ENCODE measurements at regions not wholly inside any gene's neighbourhood (a gene's known extent, or its start where the extent isn't known, plus 50 kb on each side); places are given as distances from the start of the nearest gene placed in this dataset.
"Not testable (repeated sequence)": the region's sequence is repeated elsewhere in the genome, so short reads cannot be mapped to it uniquely, and the experiment has no call there.

DNA sequence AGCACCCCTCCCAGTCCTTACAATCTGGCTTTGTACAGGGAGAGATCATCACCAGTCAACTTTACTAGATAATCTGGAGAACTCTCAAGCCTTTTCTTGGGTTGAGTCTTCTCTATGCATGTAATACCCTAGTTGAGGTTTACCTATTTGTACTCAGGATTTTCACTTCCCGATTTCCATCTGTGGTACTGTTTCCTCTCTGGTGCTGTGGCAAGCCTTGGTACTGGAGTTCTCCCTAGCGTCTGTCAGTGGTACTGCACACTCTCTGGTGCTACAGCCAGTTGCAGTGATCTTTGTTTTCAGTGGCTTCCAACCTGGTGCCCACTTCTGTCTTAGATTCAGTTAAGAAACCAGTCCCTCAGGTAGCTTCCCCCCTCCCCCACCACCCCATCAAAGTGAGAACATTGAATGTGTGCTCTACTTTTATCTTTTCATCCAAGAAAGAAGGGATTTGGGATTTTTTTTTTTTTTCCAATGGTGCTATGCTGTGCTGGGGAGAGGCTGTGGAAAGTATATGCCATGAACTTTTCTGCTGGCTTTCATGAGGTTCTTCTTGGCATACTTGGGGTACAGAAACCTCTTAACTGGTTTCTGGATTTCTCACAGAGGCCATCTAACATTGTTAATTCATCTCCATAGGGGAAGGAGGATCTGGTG is 69.4 kb upstream of the EVL start:
- peak; percentile 72 for DNase-seq

- DNase-seq, result no peak
These were observed 68.2 kb upstream of the EVL start for GRCh38 chr14:99996951-99997571.

GRCh38 chr14:100000398-100000797 is 64.8 kb upstream of the EVL start:
- DNase-seq, result not testable (repeated sequence)

- DNase-seq, result no peak
These were observed 60.8 kb upstream of the EVL start for GRCh38 chr14:100004392-100004791.

GRCh38 chr14:100007254-100007653 is 58.0 kb upstream of the EVL start:
- DNase-seq, result no peak

DNA sequence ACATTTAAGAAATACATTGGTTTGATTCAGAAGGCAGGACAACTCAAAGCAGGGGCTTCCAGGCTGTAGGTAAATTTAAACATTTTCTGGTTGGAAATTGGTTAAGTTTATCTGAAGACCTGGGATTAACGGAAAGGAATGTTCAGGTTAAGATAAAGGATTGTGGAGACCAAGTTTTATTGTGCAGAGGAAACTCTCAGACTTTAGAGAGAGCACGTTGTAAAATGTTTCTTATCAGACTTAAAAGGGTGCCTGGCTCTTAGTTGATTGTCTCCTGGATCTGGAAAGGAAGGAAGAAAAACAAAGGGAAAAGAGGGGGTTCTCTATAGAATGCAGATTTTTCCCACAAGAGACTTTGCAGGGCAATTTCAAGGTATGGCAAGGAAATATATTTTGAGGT is 55.4 kb upstream of the EVL start:
- not testable (repeated sequence) for DNase-seq

DNA sequence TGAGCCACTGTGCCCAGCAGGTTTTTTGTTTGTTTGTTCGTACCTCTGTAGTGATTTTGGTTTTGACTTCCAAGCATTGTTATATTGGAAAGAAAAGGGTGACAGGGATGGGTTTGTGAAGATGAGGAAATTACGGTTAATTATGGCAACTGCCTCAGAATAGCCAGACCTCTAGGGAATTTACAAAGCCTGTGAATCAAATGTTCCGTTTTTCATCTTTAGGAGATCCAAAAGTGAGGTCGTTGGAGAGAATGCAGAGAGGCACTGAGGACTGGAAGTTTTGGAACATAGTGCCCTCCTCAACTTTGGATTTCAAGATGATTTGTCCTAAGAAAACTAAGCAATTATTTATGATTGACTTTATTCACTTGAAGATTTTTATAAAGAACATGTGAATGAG is 54.5 kb upstream of the EVL start:
- no peak for DNase-seq

GRCh38 chr14:100011628-100012325 is 53.4 kb upstream of the EVL start:
- DNase-seq, result no peak

DNA sequence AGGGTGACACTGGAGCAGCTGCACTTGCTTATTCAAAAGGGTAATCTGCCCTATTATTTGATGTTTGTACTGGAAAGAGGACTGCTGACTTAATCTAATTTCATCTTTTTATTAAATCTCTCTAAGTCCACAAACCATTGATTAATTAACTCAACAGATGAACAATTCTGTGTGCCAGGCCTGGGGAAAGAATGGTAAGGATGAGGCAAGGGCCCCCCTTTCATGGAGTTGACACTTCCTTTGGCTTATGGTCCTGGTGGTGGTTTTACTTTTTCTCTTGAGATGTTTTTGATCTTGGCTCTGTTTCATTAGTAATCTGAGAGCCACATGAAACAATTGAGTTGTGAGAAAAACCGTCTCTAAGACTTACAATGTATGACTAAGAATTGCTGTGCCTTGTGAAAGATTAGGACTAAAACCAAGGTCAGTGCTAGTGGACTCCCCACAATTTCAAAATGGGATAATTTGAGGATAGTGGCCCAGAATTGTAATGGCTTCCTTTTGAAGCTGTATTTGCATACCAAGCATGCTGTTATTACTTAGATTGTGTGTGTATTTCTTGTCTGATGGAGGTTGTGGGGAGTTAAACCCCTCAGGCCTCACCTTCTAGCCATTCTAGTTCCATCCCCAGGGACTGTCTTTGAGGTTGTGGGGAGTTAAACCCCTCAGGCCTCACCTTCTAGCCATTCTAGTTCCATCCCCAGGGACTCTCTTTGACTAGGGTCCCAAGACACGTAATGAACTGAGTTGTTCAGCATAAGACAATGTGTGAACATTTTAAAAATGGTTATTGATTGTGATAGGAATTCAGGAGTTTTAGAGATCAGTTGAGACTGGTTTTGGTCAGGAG is 52.5 kb upstream of the EVL start:
- no peak for DNase-seq

DNA sequence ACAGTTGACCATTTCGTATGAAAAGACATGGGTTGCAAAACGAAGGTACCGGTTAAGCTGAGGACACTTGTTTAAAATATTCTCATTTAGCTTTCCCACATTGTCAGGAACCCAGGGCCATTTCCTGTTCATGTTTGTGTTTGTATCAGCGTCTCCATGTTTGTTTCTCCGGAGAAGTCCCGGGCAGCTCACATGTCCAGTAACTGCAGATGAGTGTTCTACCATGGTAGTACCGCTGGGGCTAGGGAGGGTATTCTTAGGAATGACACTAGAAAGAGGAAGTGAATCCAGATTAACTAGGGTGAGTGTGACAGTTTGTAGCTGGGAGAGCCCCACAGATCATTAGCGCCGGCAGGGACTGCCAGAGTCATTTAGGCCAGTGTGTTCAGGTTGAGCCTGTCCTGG is 50.0 kb upstream of the EVL start:
- DNase-seq, result no peak

All from activated CD8-positive, alpha-beta memory T cell treated with anti-CD3 and anti-CD28 coated beads, Interleukin-2, amount 50 U/mL, for 4 hours (primary cell).